IMR-90 (cell line): ENCODE measurements at regions not wholly inside any gene's neighbourhood (a gene's known extent, or its start where the extent isn't known, plus 50 kb on each side); places are given as distances from the start of the nearest gene placed in this dataset.
"Not testable (repeated sequence)": the region's sequence is repeated elsewhere in the genome, so short reads cannot be mapped to it uniquely, and the experiment has no call there.

Experiments
- ATAC-seq: fragments of 200-7000 bp; cut with Tn5 transposase; 2 replicates; pipeline ENCODE4 v1.9.1; 2020; ENCODE audit warnings: low read depth, mild to moderate bottlenecking, moderate library complexity
- BruUV-seq: library from RNA; stranded (reverse); fragments of 400-500 nt; replicated peaks from 2 replicates; lab custom pipeline; 2021; lab: Mats Ljungman, UMichigan
- CTCF ChIA-PET: fragments of 300-600 bp; formaldehyde crosslinking; extraction: SDS; loops from one replicate; lab custom pipeline; 2021; ENCODE audit warnings: antibody characterized with exemption; lab: Yijun Ruan, JAX
- POLR2A ChIA-PET: fragments of 300-600 bp; sonication (Branson Sonifier 250); formaldehyde crosslinking; loops from one replicate; lab custom pipeline; 2022; ENCODE audit warnings: antibody characterized with exemption; ENCODE audit not compliant: unreplicated experiment; lab: Charles Lee
- DNase-seq: peaks from one replicate; pipeline ENCODE4 v3.0.0; 2013
- H2AFZ ChIP-seq: replicated peaks from 2 replicates; pipeline ENCODE3; 2013; ENCODE audit warnings: low read length, mild to moderate bottlenecking; ENCODE audit not compliant: poor library complexity
- H2AK5ac ChIP-seq: 2 replicates; pipeline ENCODE4 v1.6.1; 2013; ENCODE audit warnings: low read depth, low read length, inconsistent platforms
- H2AK9ac ChIP-seq: replicated peaks from 2 replicates; pipeline ENCODE3; 2013; ENCODE audit warnings: mild to moderate bottlenecking, low read depth, low read length, moderate library complexity; ENCODE audit not compliant: poor library complexity
- H2BK120ac ChIP-seq: 2 replicates; pipeline ENCODE4 v1.6.1; 2013; ENCODE audit warnings: low read depth, low read length, inconsistent platforms
- H2BK15ac ChIP-seq: 3 replicates; pipeline ENCODE4 v1.6.1; 2013; ENCODE audit warnings: low read depth, low read length, inconsistent platforms
- H2BK20ac ChIP-seq: 2 replicates; pipeline ENCODE4 v1.6.1; 2013; ENCODE audit warnings: low read depth, mild to moderate bottlenecking, inconsistent platforms, low read length, moderate library complexity
- H2BK5ac ChIP-seq: 2 replicates; pipeline ENCODE4 v1.6.1; 2013; ENCODE audit warnings: mild to moderate bottlenecking, low read depth, low read length, inconsistent platforms; ENCODE audit not compliant: poor library complexity, severe bottlenecking
- H3K14ac ChIP-seq: replicated peaks from 2 replicates; pipeline ENCODE4 v1.6.1; 2013; ENCODE audit warnings: low read depth, low read length, inconsistent platforms
- H3K18ac ChIP-seq: 2 replicates; pipeline ENCODE4 v1.6.1; 2013; ENCODE audit warnings: low read depth, low read length, control low read depth
- H3K23ac ChIP-seq: 2 replicates; pipeline ENCODE4 v1.6.1; 2013; ENCODE audit warnings: low read depth, low read length, inconsistent platforms
- H3K27ac ChIP-seq: 2 replicates; pipeline ENCODE4 v1.5.1; 2013; ENCODE audit warnings: mild to moderate bottlenecking, control low read depth, low read length; ENCODE audit not compliant: insufficient read depth
- H3K27me3 ChIP-seq: 2 replicates; pipeline ENCODE4 v1.6.1; 2013; ENCODE audit warnings: low read length; ENCODE audit not compliant: control insufficient read depth, insufficient read depth
- H3K36me3 ChIP-seq: 2 replicates; pipeline ENCODE4 v1.6.1; 2013; ENCODE audit warnings: low read length, mixed read lengths; ENCODE audit not compliant: control insufficient read depth, insufficient read depth
- H3K4ac ChIP-seq: 2 replicates; pipeline ENCODE4 v1.6.1; 2013; ENCODE audit warnings: low read depth, low read length, inconsistent platforms
- H3K4me1 ChIP-seq: 2 replicates; pipeline ENCODE4 v1.6.1; 2013; ENCODE audit warnings: low read length, mixed read lengths; ENCODE audit not compliant: control insufficient read depth, insufficient read depth
- H3K4me2 ChIP-seq: 2 replicates; pipeline ENCODE4 v1.6.1; 2013; ENCODE audit warnings: low read depth, mild to moderate bottlenecking, control low read depth, low read length, moderate library complexity
- H3K4me3 ChIP-seq: 2 replicates; pipeline ENCODE4 v1.5.1; 2013; ENCODE audit warnings: low read depth, mild to moderate bottlenecking, control low read depth, low read length, moderate library complexity; ENCODE audit not compliant: insufficient read depth
- H3K56ac ChIP-seq: 2 replicates; pipeline ENCODE4 v1.6.1; 2013; ENCODE audit warnings: low read length, inconsistent platforms; ENCODE audit not compliant: insufficient read depth; ENCODE audit errors: extremely low read depth
- H3K79me1 ChIP-seq, 2 experiments: 2 replicates each; pipeline ENCODE4 v1.6.1; 2013; ENCODE audit warnings: low read length in 2 of 2, inconsistent platforms in 1 of 2, low read depth in 1 of 2
- H3K9ac ChIP-seq: 2 replicates; pipeline ENCODE4 v1.6.1; 2013; ENCODE audit warnings: low read depth, low read length, control low read depth
- H3K9me1 ChIP-seq: 2 replicates; pipeline ENCODE4 v1.6.1; 2013; ENCODE audit warnings: low read length, inconsistent platforms; ENCODE audit not compliant: insufficient read depth
- H3K9me3 ChIP-seq: 2 replicates; pipeline ENCODE4 v1.6.1; 2013; ENCODE audit warnings: low read length; ENCODE audit not compliant: control insufficient read depth, insufficient read depth
- H4K20me1 ChIP-seq: 2 replicates; pipeline ENCODE4 v1.6.1; 2013; ENCODE audit warnings: low read length, inconsistent platforms; ENCODE audit not compliant: insufficient read depth
- H4K5ac ChIP-seq: 2 replicates; pipeline ENCODE4 v1.6.1; 2013; ENCODE audit warnings: mild to moderate bottlenecking, low read depth, low read length, control low read depth
- H4K8ac ChIP-seq, 2 experiments: 2 replicates each; pipeline ENCODE4 v1.6.1; 2013; ENCODE audit warnings: low read depth in 2 of 2, low read length in 2 of 2, control low read depth in 1 of 2, inconsistent platforms in 1 of 2
- H4K91ac ChIP-seq: 2 replicates; pipeline ENCODE4 v1.6.1; 2013; ENCODE audit warnings: low read depth, low read length, inconsistent platforms; ENCODE audit not compliant: insufficient read depth
- WGBS, 2 experiments: methylation state at CpG; one replicate each; pipeline versions ENCODE4 v1.1.5 to v1.1.7; 2013; ENCODE audit warnings: missing lambda C conversion rate in 2 of 2; ENCODE audit not compliant: insufficient read length in 1 of 2; ENCODE audit errors: extremely low coverage in 2 of 2; 5-methylcytosine and 5-hydroxymethylcytosine counted together
- dilution Hi-C: fragments of 300-500 bp; cut with HindIII; formaldehyde crosslinking; loops from one replicate; pipeline ENCODE4 v1.14.3; 2018; ENCODE audit warnings: low sequenced_read_pairs; ENCODE audit not compliant: unreplicated experiment
- in situ Hi-C: fragments of 300-500 bp; cut with MboI; formaldehyde crosslinking; loops from 3 replicates; pipeline ENCODE4 v1.14.3; 2019; ENCODE audit warnings: low sequenced_read_pairs, inconsistent platforms, mixed read lengths
- intact Hi-C: fragments of 100-400 bp; cut with micrococcal nuclease; formaldehyde crosslinking; loops from 2 replicates; pipeline ENCODE4 v1.10.0; 2022

DNA sequence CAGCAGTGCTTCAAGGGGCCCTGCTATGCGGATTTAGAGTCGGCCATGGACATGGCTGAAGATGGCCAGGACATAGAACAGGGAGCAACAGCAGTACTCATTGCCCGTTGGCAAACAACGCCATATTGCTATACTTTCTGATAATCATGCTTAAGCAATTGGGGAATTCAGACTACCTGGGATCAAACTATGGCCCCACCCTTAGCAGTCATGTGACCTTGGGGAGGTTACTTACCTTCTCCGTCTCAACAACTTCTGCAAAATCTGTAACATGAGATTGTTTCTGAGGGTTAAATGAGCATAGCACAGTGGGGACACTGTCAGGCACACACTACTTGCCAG, 62.1 kb upstream of the MSMB start:
- H3K14ac ChIP-seq, H2BK5ac ChIP-seq, H3K56ac ChIP-seq, H2BK20ac ChIP-seq, H3K23ac ChIP-seq, DNase-seq, H2BK15ac ChIP-seq, H4K5ac ChIP-seq, H4K91ac ChIP-seq, H3K9ac ChIP-seq, BruUV-seq, H3K4me2 ChIP-seq, H2BK120ac ChIP-seq, H3K18ac ChIP-seq, H3K27ac ChIP-seq, CTCF ChIA-PET, H3K4me1 ChIP-seq, H3K9me1 ChIP-seq, H3K79me1 ChIP-seq, H3K4ac ChIP-seq, H3K4me3 ChIP-seq, ATAC-seq, POLR2A ChIA-PET, H2AK5ac ChIP-seq, H2AK9ac ChIP-seq, H3K36me3 ChIP-seq, dilution Hi-C loops, H2AFZ ChIP-seq, intact Hi-C loops, H3K9me3 ChIP-seq, H4K20me1 ChIP-seq, H4K8ac ChIP-seq: not testable (repeated sequence)
- 63% methylated on average over 3 of the region's 5 CpGs; no CpG with 5 or more reads in 1 of the 2 experiments for WGBS, 2 experiments
- H3K27me3 ChIP-seq: peaks cover 20% of the 10 kb centered on the region
- in situ Hi-C loops: loop anchor here (5.0 to 10.0 kb wide), 2 partner anchors 174 to 1277 kb away; partner anchors contain the start of gene ZNF488

DNA sequence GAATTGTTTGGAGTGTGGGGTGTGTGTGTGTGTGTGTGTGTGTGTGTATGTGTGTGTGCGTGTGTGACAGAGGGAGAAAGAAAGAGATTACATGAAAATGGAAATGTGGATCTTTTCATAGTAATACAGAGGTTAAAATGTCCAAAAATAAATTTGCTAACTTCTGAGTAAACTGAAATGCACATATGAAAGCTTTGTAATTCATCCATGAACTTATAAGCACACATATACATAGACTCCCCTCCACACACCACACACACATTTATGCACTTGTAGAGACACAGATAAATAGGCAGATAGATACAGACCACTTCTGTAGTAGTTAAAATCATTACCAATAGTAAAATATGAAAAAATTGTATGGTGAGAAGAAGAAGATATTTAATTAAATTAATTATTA, 108.2 kb upstream of the MSMB start:
- H3K14ac ChIP-seq, BruUV-seq, H3K27ac ChIP-seq, H3K9ac ChIP-seq, in situ Hi-C loops, H4K5ac ChIP-seq, H2BK120ac ChIP-seq, H3K4me1 ChIP-seq, H3K9me3 ChIP-seq, H3K4me3 ChIP-seq, H3K79me1 ChIP-seq, H3K56ac ChIP-seq, H2AK5ac ChIP-seq, H2BK5ac ChIP-seq, POLR2A ChIA-PET, H4K20me1 ChIP-seq, H2BK20ac ChIP-seq, H4K91ac ChIP-seq, H3K27me3 ChIP-seq, H3K23ac ChIP-seq, H2AK9ac ChIP-seq, H4K8ac ChIP-seq, intact Hi-C loops, H3K36me3 ChIP-seq, DNase-seq, H3K18ac ChIP-seq, H2AFZ ChIP-seq, H3K4ac ChIP-seq, ATAC-seq, H3K9me1 ChIP-seq, dilution Hi-C loops, H2BK15ac ChIP-seq, CTCF ChIA-PET, H3K4me2 ChIP-seq: not testable (repeated sequence)
- WGBS, 2 experiments: no CpG with 5 or more reads among the region's 1 CpG
